Stimulated activated CD4-positive, alpha-beta T cell treated with anti-CD3 and anti-CD28 coated beads, Interleukin-4, amount 100 ng/mL, for 1 hour (primary cell): ENCODE measurements at regions not wholly inside any gene's neighbourhood (a gene's known extent, or its start where the extent isn't known, plus 50 kb on each side); places are given as distances from the start of the nearest gene placed in this dataset.
"Not testable (repeated sequence)": the region's sequence is repeated elsewhere in the genome, so short reads cannot be mapped to it uniquely, and the experiment has no call there.

ENCODE experiments used
- DNase-seq: peaks from one replicate; pipeline ENCODE4 v3.0.0-alpha.2; 2020

- no peak for DNase-seq
Measured at GRCh38 chr2:226573158-226573557, 226.5 kb downstream of the IRS1 start.

DNA sequence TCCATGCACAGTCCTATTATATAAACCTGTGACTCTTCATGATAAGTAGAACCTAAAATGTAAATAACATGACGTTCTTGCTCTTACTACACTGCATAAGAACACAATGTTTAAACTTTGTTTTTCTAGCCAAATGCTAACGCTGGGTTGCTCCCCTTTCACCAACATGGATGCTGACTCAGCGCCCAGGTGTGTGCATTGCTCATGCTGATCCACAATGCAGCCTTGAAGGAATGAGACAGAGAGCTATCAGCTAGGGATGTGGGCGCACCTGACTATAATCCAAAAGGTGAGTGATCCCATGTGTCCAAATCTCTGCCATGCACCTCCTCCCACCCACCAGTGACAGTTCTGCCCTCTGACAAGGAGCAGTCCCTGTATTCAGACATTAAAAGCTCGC is 235.0 kb downstream of the IRS1 start:
- no peak for DNase-seq

- DNase-seq, result no peak
Measured at GRCh38 chr2:226561962-226562361, 237.7 kb downstream of the IRS1 start.

GRCh38 chr2:226560325-226560724 is 239.3 kb downstream of the IRS1 start:
- no peak for DNase-seq

DNA sequence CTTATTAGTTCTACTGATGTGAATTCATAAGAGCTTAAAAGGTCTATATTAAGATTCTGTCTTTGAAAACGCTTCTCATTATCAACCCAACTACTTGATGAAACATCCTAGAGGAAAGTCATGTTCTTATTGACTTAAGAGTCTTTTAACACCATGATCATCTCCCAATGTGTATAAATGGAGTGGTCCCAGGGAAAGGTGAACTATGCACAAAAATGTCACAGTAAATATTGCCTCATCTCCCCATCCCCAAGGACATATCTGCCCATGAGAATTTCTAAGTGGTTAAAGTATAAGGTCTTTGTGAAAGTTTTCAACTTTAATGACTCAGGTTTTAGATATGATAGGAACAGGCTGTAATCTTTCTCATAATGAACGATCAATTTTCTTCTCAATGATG is 240.1 kb downstream of the IRS1 start:
- DNase-seq, result no peak

DNA sequence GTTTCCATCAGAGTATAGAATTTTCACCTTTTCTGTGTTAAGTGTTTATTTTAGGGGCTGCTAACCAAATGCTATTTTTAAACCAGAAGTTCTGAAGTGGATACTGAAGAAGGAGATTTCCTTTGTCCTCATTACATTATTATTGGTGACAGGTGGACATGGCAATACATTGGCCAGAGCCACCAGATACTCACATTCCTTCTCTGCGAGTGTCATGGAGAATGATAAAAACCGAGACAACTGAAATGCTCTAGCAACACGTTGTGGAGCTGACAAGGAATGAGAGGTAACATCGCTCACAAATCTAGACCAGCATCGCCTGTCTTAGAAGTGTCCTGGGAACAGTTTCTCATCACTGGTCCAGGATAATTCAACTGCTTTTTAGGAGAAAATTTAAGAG is 241.2 kb downstream of the IRS1 start:
- DNase-seq, result no peak

GRCh38 chr2:226556050-226556449 is 243.6 kb downstream of the IRS1 start:
- no peak for DNase-seq

DNA sequence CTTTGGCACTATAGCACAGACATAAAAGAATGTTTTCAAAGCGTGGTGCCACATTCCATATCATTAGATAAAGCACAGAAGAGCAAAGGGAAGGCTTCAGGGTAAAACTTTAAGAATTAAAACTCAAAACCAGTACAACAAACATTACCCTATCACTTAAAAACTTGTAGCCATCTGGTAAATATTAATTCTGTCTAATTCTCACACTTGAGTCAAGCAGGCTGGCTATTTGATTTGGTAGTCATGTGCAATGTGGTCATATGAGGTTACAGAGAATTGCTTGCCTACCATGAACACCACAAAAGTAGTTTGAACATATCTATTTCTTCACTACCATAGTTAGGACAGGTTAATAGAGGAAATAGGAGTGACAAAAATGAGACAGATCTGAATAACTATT is 244.9 kb downstream of the IRS1 start:
- DNase-seq, result no peak

DNA sequence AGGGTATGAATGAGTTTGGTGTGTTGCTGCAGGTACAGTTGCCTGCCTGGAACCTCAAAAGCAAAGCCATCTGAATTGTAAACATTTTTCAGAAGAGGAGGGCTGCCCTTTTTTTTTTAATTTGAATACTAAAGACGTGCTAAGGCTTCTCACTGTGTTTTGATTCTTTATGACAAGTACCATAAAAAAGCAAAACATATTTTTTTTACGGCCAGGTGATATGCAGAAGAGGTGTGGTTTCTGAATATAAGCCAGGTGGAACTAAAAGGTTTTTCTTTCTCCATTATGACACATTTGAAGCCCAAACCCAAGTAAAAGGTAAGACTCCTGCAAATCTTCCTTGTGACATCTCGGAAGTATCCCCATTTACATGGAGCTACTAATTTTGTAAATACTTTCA is 246.3 kb downstream of the IRS1 start:
- no peak for DNase-seq

DNA sequence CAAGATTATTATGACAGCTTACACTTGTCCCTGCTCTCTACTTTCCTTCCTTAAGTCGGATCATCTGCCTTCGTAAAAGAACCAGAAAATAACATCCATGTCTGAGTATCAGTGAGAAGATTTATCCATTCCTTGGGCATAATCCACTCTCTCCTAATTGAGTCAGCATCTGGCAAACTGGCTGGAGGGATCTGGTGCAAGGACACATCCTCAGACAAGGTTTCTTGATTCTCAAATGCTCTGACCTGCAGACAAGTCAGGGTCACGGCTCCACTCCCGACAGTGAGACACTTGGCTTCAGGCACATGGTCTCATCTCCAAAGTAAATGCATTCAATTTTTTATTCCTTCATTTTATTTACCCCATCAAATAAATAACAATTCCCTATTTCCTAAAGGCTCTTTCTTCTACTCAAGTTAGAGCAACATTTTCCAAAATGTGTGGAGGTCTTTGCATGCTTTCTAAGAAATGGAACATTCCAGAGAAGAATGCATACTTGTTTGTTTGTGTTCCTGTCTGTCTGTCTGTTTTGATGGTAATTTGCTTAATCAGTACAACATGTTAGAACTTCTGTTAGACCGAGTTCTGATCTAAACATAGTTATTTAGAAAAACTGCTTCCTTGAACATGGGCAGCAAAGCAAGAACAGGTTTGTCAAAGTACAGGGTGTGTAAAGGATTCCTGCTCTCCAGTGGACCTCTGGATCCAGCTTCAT is 246.9 kb downstream of the IRS1 start:
- no peak for DNase-seq

DNA sequence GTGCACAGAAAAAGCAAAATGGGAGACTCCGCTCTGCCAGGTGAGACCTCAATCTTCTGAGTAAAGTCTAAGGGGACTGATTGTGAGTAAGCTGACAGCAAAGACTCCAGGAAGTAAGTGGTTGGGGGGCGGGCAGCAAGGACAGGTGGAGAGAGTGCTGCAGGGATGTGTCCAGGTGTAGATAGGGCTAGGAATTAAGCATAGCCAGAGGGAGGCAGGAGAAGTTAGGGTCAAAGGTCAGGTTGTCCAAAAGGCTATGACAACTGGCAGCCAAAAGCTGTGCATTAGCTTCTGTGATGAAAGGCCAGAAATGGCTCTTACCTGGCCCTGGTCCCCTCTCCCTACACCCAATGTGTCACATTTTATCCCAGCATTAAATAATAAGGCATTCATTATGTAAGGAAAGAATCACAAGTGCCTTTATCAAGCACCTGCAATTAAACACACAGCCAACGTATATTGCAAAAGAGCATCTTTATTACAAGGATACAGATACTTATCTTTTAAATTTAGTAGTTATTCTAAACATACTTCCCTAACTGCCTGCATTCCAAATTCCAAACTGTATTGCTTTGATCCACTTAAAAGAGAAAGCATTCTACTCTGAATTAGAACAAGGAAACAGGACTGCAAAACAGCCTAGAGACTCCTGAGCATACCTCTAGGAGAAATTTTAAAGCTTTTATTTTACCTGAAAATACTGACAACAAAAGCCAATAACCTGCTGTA is 247.9 kb downstream of the IRS1 start:
- no peak for DNase-seq

- no peak for DNase-seq
Measured at GRCh38 chr2:226550801-226551200, 248.8 kb downstream of the IRS1 start.

- DNase-seq, result no peak
Measured at GRCh38 chr2:226548732-226549131, 250.9 kb downstream of the IRS1 start.

DNA sequence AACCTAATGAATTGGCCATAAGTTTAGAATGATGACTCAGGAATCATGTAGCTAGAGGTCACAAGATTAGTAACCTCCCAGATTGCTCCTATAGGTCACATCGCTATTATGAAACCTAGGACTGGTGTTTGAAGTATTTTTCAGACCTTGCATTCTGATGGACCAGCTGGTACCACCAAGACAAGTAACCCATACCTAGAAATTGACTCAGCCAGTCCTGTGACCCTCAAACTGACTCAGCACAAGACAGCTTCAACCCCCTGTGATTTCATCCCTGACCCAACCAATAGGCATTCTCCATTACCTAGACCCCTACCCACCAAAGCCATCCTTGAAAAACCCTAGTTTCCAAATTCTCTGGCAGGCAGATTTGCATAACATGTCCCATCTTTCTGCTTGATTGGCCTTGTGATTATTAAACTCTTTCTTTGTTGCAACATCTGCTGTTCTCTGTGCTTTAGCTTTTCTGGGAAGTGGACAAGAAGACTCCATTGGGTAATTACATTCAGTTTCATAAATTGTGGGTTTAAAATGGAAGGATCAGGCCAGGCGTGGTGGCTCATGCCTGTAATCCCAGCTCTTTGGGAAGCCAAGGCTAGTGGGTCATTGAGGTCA is 254.9 kb downstream of the IRS1 start:
- DNase-seq, result no peak

- DNase-seq, result no peak
Measured at GRCh38 chr2:226540204-226540994, 259.2 kb downstream of the IRS1 start.

DNA sequence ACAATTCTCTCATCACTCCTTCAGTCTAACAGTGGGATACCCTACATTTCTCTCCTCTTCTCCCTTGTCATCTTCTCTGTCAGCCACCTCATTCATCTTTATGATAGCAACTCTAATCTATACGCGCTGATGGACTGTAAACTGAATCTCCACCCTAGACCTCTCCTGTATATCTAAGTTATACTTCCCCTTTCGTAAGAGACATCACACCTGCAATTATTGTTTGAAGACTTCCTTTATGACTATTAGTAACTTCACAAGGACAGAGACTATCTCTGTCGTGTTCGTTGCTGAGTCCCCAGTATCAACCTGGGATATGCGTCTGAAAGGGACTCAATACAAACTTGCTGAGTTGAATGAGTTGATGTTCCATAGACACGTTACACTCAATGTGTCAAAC is 263.2 kb downstream of the IRS1 start:
- DNase-seq, result no peak

DNA sequence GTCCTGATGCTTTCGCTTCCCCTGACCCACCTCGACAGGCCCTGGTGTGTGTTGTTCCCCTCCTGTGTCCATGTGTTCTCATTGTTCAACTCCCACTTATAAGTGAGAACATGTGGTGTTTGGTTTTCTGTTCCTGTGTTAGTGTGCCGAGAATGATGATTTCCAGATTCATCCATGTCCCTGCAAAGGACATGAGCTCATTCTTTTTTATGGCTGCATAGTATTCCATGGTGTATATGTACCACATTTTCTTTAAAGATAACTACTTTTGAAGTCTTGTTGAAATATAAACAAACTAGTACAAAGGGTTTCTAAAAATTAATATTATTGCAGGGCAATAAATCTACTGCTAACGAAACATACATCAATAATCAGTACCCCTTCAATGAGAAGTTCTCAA is 266.6 kb downstream of the IRS1 start:
- DNase-seq, result not testable (repeated sequence)

GRCh38 chr2:226531061-226531810 is 268.4 kb downstream of the IRS1 start:
- DNase-seq, result no peak

GRCh38 chr2:226529556-226529955 is 270.1 kb downstream of the IRS1 start:
- DNase-seq, result no peak

GRCh38 chr2:226526716-226527115 is 272.9 kb downstream of the IRS1 start:
- no peak for DNase-seq

GRCh38 chr2:226524381-226524843 is 275.2 kb downstream of the IRS1 start:
- no peak for DNase-seq

GRCh38 chr2:226520723-226521122 is 278.9 kb downstream of the IRS1 start:
- no peak for DNase-seq
